Neural progenitor cell (in vitro differentiated cells): ENCODE measurements at regions not wholly inside any gene's neighbourhood (a gene's known extent, or its start where the extent isn't known, plus 50 kb on each side); places are given as distances from the start of the nearest gene placed in this dataset.

Experiments used
- DNase-seq: peaks from one replicate; pipeline ENCODE4 v3.0.0-alpha.2; 2016; ENCODE audit warnings: low spot score
- H2AFZ ChIP-seq: fragments of 200-600 bp; sonication (generic); replicated peaks from 2 replicates; pipeline ENCODE4 v1.6.1; 2016; ENCODE audit warnings: antibody characterized with exemption
- H3F3A ChIP-seq: fragments of 200-600 bp; sonication (generic); 2 replicates; pipeline ENCODE4 v1.6.1; 2016; ENCODE audit warnings: antibody characterized with exemption, low read depth
- H3K27ac ChIP-seq: fragments of 200-600 bp; sonication (generic); 2 replicates; pipeline ENCODE4 v1.5.1; 2016; ENCODE audit warnings: mild to moderate bottlenecking
- H3K27me3 ChIP-seq: fragments of 200-600 bp; sonication (generic); 2 replicates; pipeline ENCODE4 v1.6.1; 2016; ENCODE audit warnings: mild to moderate bottlenecking, moderate library complexity
- H3K36me3 ChIP-seq: fragments of 200-600 bp; sonication (generic); 2 replicates; pipeline ENCODE4 v1.5.1; 2016
- H3K4me1 ChIP-seq: fragments of 200-600 bp; sonication (generic); 2 replicates; pipeline ENCODE4 v1.6.1; 2016; ENCODE audit warnings: mixed run types
- H3K4me2 ChIP-seq: fragments of 200-600 bp; sonication (generic); 2 replicates; pipeline ENCODE4 v1.6.1; 2016
- H3K4me3 ChIP-seq: fragments of 200-600 bp; sonication (generic); 2 replicates; pipeline ENCODE4 v1.5.1; 2016
- H3K79me2 ChIP-seq: fragments of 200-600 bp; sonication (generic); 2 replicates; pipeline ENCODE4 v1.6.1; 2016; ENCODE audit warnings: low read depth
- H3K9ac ChIP-seq: fragments of 200-600 bp; sonication (generic); 2 replicates; pipeline ENCODE4 v1.6.1; 2016
- H3K9me3 ChIP-seq: fragments of 200-600 bp; sonication (generic); 2 replicates; pipeline ENCODE4 v1.5.1; 2016; ENCODE audit warnings: low read depth
- H4K20me1 ChIP-seq: fragments of 200-600 bp; sonication (generic); 2 replicates; pipeline ENCODE4 v1.6.1; 2016; ENCODE audit warnings: low read depth
- H3K27ac Mint-ChIP-seq: 3 replicates; pipeline ENCODE4 v1.8.0; 2021; ENCODE audit warnings: mixed read lengths
- H3K27me3 Mint-ChIP-seq: 2 replicates; pipeline ENCODE4 v1.8.0; 2022; ENCODE audit warnings: low read depth, mild to moderate bottlenecking, inconsistent platforms, moderate library complexity, mixed read lengths; ENCODE audit not compliant: insufficient read depth
- H3K36me3 Mint-ChIP-seq: 3 replicates; pipeline ENCODE4 v1.8.0; 2021; ENCODE audit warnings: mixed read lengths
- H3K4me1 Mint-ChIP-seq: 3 replicates; pipeline ENCODE4 v1.8.0; 2021; ENCODE audit warnings: mixed read lengths
- H3K4me3 Mint-ChIP-seq: 3 replicates; pipeline ENCODE4 v1.8.0; 2021; ENCODE audit warnings: mild to moderate bottlenecking, moderate library complexity, mixed read lengths
- H3K9me3 Mint-ChIP-seq: 3 replicates; pipeline ENCODE4 v1.8.0; 2020; ENCODE audit warnings: mixed read lengths
- CTCF ChIP-seq: fragments of 200-600 bp; sonication (generic); IDR thresholded peaks from 2 replicates; pipeline ENCODE4 v1.5.1; 2017; ENCODE audit warnings: antibody characterized with exemption, mild to moderate bottlenecking
- EZH2 ChIP-seq: fragments of 200-600 bp; sonication (generic); IDR thresholded peaks from 2 replicates; pipeline ENCODE4 v1.6.1; 2017; ENCODE audit warnings: antibody characterized with exemption, mild to moderate bottlenecking, moderate library complexity
- EZH2phosphoT487 ChIP-seq: fragments of 200-600 bp; sonication (generic); IDR thresholded peaks from 2 replicates; pipeline ENCODE4 v1.6.1; 2017; ENCODE audit warnings: antibody characterized with exemption

GRCh38 chr22:47724751-47725150 is 962.3 kb downstream of the TBC1D22A start:
- H3K9me3 ChIP-seq = no peaks in the 10 kb centered on the region
- Mint-ChIP-seq H3K9me3 (peaks cover 7% of the 10 kb centered on the region), H3K36me3 (no peaks in the 10 kb centered on the region), H3K27me3 (peaks cover 8% of the 10 kb centered on the region), H3K27ac (no peak overlapping the region), H3K4me3 (no peak overlapping the region), H3K4me1 (no peaks in the 10 kb centered on the region)
- H3K4me1 ChIP-seq = peaks cover 3% of the 10 kb centered on the region
- no peak overlapping the region for H2AFZ ChIP-seq
- no peak for DNase-seq
- peaks cover 3% of the 10 kb centered on the region for H3F3A ChIP-seq
- H4K20me1 ChIP-seq = no peaks in the 10 kb centered on the region
- no peak overlapping the region for H3K4me3 ChIP-seq
- H3K27ac ChIP-seq = no peak overlapping the region
- H3K27me3 ChIP-seq = no peaks in the 10 kb centered on the region
- no peak overlapping the region for H3K4me2 ChIP-seq
- no peak overlapping the region for H3K9ac ChIP-seq
- H3K36me3 ChIP-seq = no peaks in the 10 kb centered on the region
- TF ChIP-seq EZH2 = no peak
- no peak for TF ChIP-seq EZH2phosphoT487
- TF ChIP-seq CTCF = no peak
- no peaks in the 10 kb centered on the region for H3K79me2 ChIP-seq

GRCh38 chr22:47724030-47724429 is 961.6 kb downstream of the TBC1D22A start:
- peaks cover 3% of the 10 kb centered on the region for H3K4me1 ChIP-seq
- Mint-ChIP-seq H3K4me3 (no peak overlapping the region), H3K36me3 (no peaks in the 10 kb centered on the region), H3K9me3 (peaks cover 7% of the 10 kb centered on the region), H3K27me3 (peaks cover 8% of the 10 kb centered on the region), H3K4me1 (no peaks in the 10 kb centered on the region), H3K27ac (no peak overlapping the region)
- H3K79me2 ChIP-seq = no peaks in the 10 kb centered on the region
- H3K4me2 ChIP-seq = no peak overlapping the region
- H3K27me3 ChIP-seq = no peaks in the 10 kb centered on the region
- peaks cover 3% of the 10 kb centered on the region for H3F3A ChIP-seq
- no peak overlapping the region for H3K4me3 ChIP-seq
- no peak overlapping the region for H3K9ac ChIP-seq
- no peaks in the 10 kb centered on the region for H3K36me3 ChIP-seq
- no peak for DNase-seq
- TF ChIP-seq CTCF (no peak), EZH2 (no peak), EZH2phosphoT487 (no peak)
- H3K9me3 ChIP-seq = no peaks in the 10 kb centered on the region
- no peak overlapping the region for H3K27ac ChIP-seq
- H4K20me1 ChIP-seq = no peaks in the 10 kb centered on the region
- no peak overlapping the region for H2AFZ ChIP-seq

- no peak for DNase-seq
- Mint-ChIP-seq H3K36me3 (no peaks in the 10 kb centered on the region), H3K4me1 (peaks cover 17% of the 10 kb centered on the region), H3K4me3 (no peak overlapping the region), H3K27me3 (peaks cover 3% of the 10 kb centered on the region), H3K27ac (peak overlapping the region; percentile 27), H3K9me3 (peaks cover 9% of the 10 kb centered on the region)
- H3K27me3 ChIP-seq = no peaks in the 10 kb centered on the region
- no peak overlapping the region for H2AFZ ChIP-seq
- no peaks in the 10 kb centered on the region for H3K9me3 ChIP-seq
- no peak for TF ChIP-seq EZH2
- TF ChIP-seq CTCF = no peak
- no peak for TF ChIP-seq EZH2phosphoT487
- H3F3A ChIP-seq = no peaks in the 10 kb centered on the region
- peaks cover 4% of the 10 kb centered on the region for H3K4me1 ChIP-seq
- no peaks in the 10 kb centered on the region for H4K20me1 ChIP-seq
- no peaks in the 10 kb centered on the region for H3K79me2 ChIP-seq
- no peak overlapping the region for H3K4me2 ChIP-seq
- no peaks in the 10 kb centered on the region for H3K36me3 ChIP-seq
- no peak overlapping the region for H3K9ac ChIP-seq
- H3K27ac ChIP-seq = no peak overlapping the region
- H3K4me3 ChIP-seq = no peak overlapping the region
Measured at GRCh38 chr22:47718337-47718736, 955.9 kb downstream of the TBC1D22A start.
